GM13976 (cell line): ENCODE measurements at regions not wholly inside any gene's neighbourhood (a gene's known extent, or its start where the extent isn't known, plus 50 kb on each side); places are given as distances from the start of the nearest gene placed in this dataset.

ENCODE experiments used
- DNase-seq: peaks from one replicate; pipeline ENCODE4 v3.0.0; 2012; ENCODE audit warnings: low spot score
- CTCF ChIP-seq: IDR thresholded peaks from 2 replicates; pipeline ENCODE4 v1.5.1; 2012; ENCODE audit warnings: borderline replicate concordance, mild to moderate bottlenecking; ENCODE audit not compliant: insufficient read depth; ENCODE audit errors: extremely low read depth, missing control alignments, control extremely low read depth
- in situ Hi-C: fragments of 300-500 bp; cut with MboI; formaldehyde crosslinking; loops from one replicate; pipeline ENCODE4 v1.12.0; 2022; ENCODE audit warnings: low sequenced_read_pairs, mixed read lengths, inconsistent platforms; ENCODE audit not compliant: unreplicated experiment

GRCh38 chr18:64663086-64663485 is 514.2 kb upstream of the LINC00305 start:
- no peak for TF ChIP-seq CTCF
- in situ Hi-C loops, result no loop called here
- DNase-seq, result no peak

- no peak for DNase-seq
- no peak for TF ChIP-seq CTCF
- in situ Hi-C loops, result no loop called here
Observed at GRCh38 chr18:64659196-64659595, 510.3 kb upstream of the LINC00305 start.

- DNase-seq, result no peak
- TF ChIP-seq CTCF, result no peak
- in situ Hi-C loops, result no loop called here
Observed at GRCh38 chr18:64653068-64653467, 504.2 kb upstream of the LINC00305 start.

- no peak for DNase-seq
- in situ Hi-C loops, result no loop called here
- no peak for TF ChIP-seq CTCF
Observed at GRCh38 chr18:64650068-64650467, 501.2 kb upstream of the LINC00305 start.

- DNase-seq, result no peak
- in situ Hi-C loops, result no loop called here
- TF ChIP-seq CTCF, result no peak
Observed at GRCh38 chr18:64645753-64646152, 496.9 kb upstream of the LINC00305 start.

GRCh38 chr18:64639536-64639935 is 490.6 kb upstream of the LINC00305 start:
- TF ChIP-seq CTCF, result no peak
- in situ Hi-C loops, result no loop called here
- no peak for DNase-seq
